IPS-15b (cell line): ENCODE measurements at regions not wholly inside any gene's neighbourhood (a gene's known extent, or its start where the extent isn't known, plus 50 kb on each side); places are given as distances from the start of the nearest gene placed in this dataset.

Experiments used
- H3K27me3 ChIP-seq: one replicate; pipeline ENCODE4 v1.6.1; 2013; ENCODE audit warnings: low read length; ENCODE audit not compliant: control insufficient read depth, insufficient read depth
- H3K36me3 ChIP-seq: one replicate; pipeline ENCODE4 v1.6.1; 2013; ENCODE audit warnings: low read length; ENCODE audit not compliant: control insufficient read depth, insufficient read depth
- H3K4me1 ChIP-seq: one replicate; pipeline ENCODE4 v1.6.1; 2013; ENCODE audit warnings: mild to moderate bottlenecking, low read length; ENCODE audit not compliant: control insufficient read depth, insufficient read depth
- H3K4me3 ChIP-seq: one replicate; pipeline ENCODE4 v1.5.1; 2013; ENCODE audit warnings: low read depth, low read length
- H3K9ac ChIP-seq: one replicate; pipeline ENCODE4 v1.6.1; 2013; ENCODE audit warnings: low read depth, mild to moderate bottlenecking, low read length
- H3K9me3 ChIP-seq: one replicate; pipeline ENCODE4 v1.6.1; 2013; ENCODE audit warnings: mild to moderate bottlenecking, low read length; ENCODE audit not compliant: control insufficient read depth, insufficient read depth

- H3K27me3 ChIP-seq: peaks cover 2% of the 10 kb centered on the region
- H3K9me3 ChIP-seq: no peaks in the 10 kb centered on the region
- H3K36me3 ChIP-seq: no peaks in the 10 kb centered on the region
- H3K9ac ChIP-seq: no peak overlapping the region
- H3K4me1 ChIP-seq: no peaks in the 10 kb centered on the region
- H3K4me3 ChIP-seq: no peak overlapping the region
Observed at GRCh38 chr18:10388373-10388772, 66.1 kb upstream of the APCDD1 start.

GRCh38 chr18:10391506-10391905, 62.9 kb upstream of the APCDD1 start:
- H3K9me3 ChIP-seq: no peaks in the 10 kb centered on the region
- no peaks in the 10 kb centered on the region for H3K4me1 ChIP-seq
- no peaks in the 10 kb centered on the region for H3K36me3 ChIP-seq
- H3K9ac ChIP-seq: no peak overlapping the region
- no peak overlapping the region for H3K4me3 ChIP-seq
- H3K27me3 ChIP-seq: peaks cover 2% of the 10 kb centered on the region

GRCh38 chr18:10397004-10397403, 57.4 kb upstream of the APCDD1 start:
- H3K9ac ChIP-seq: no peak overlapping the region
- no peaks in the 10 kb centered on the region for H3K4me1 ChIP-seq
- no peak overlapping the region for H3K4me3 ChIP-seq
- no peaks in the 10 kb centered on the region for H3K27me3 ChIP-seq
- H3K36me3 ChIP-seq: no peaks in the 10 kb centered on the region
- H3K9me3 ChIP-seq: no peaks in the 10 kb centered on the region

GRCh38 chr18:10398571-10398970, 55.9 kb upstream of the APCDD1 start:
- Histone ChIP-seq H3K9me3 (no peaks in the 10 kb centered on the region), H3K4me1 (no peaks in the 10 kb centered on the region), H3K27me3 (no peaks in the 10 kb centered on the region), H3K4me3 (no peak overlapping the region), H3K9ac (no peak overlapping the region), H3K36me3 (no peaks in the 10 kb centered on the region)

- no peaks in the 10 kb centered on the region for H3K4me1 ChIP-seq
Observed at GRCh38 chr18:10399465-10399864, 55.0 kb upstream of the APCDD1 start.

GRCh38 chr18:10400534-10401307, 53.7 kb upstream of the APCDD1 start:
- Histone ChIP-seq H3K36me3 (no peaks in the 10 kb centered on the region), H3K4me3 (no peak overlapping the region), H3K9me3 (no peaks in the 10 kb centered on the region), H3K27me3 (no peaks in the 10 kb centered on the region), H3K9ac (no peak overlapping the region), H3K4me1 (no peaks in the 10 kb centered on the region)

More at GRCh38 chr18:10399465-10399864, 55.0 kb upstream of the APCDD1 start:
- no peaks in the 10 kb centered on the region for H3K36me3 ChIP-seq
- H3K9me3 ChIP-seq: no peaks in the 10 kb centered on the region
- no peak overlapping the region for H3K9ac ChIP-seq
- no peak overlapping the region for H3K4me3 ChIP-seq
- H3K27me3 ChIP-seq: no peaks in the 10 kb centered on the region

GRCh38 chr18:10401521-10401920, 52.9 kb upstream of the APCDD1 start:
- Histone ChIP-seq H3K4me1 (no peaks in the 10 kb centered on the region), H3K27me3 (no peaks in the 10 kb centered on the region), H3K9ac (no peak overlapping the region)

GRCh38 chr18:10401930-10402329, 52.5 kb upstream of the APCDD1 start:
- H3K4me3 ChIP-seq: no peak overlapping the region
- no peaks in the 10 kb centered on the region for H3K9me3 ChIP-seq
- H3K36me3 ChIP-seq: no peaks in the 10 kb centered on the region
- H3K4me1 ChIP-seq: no peaks in the 10 kb centered on the region
- no peaks in the 10 kb centered on the region for H3K27me3 ChIP-seq
- H3K9ac ChIP-seq: no peak overlapping the region

More at GRCh38 chr18:10401521-10401920, 52.9 kb upstream of the APCDD1 start:
- H3K9me3 ChIP-seq: no peaks in the 10 kb centered on the region
- no peak overlapping the region for H3K4me3 ChIP-seq
- no peaks in the 10 kb centered on the region for H3K36me3 ChIP-seq

- Histone ChIP-seq H3K27me3 (no peaks in the 10 kb centered on the region), H3K4me1 (no peaks in the 10 kb centered on the region), H3K9me3 (no peaks in the 10 kb centered on the region), H3K9ac (no peak overlapping the region), H3K36me3 (no peaks in the 10 kb centered on the region), H3K4me3 (no peak overlapping the region)
Observed at GRCh38 chr18:10402871-10403559, 51.4 kb upstream of the APCDD1 start.

- Histone ChIP-seq H3K27me3 (no peaks in the 10 kb centered on the region), H3K4me3 (no peak overlapping the region), H3K36me3 (no peaks in the 10 kb centered on the region), H3K9ac (no peak overlapping the region), H3K4me1 (no peaks in the 10 kb centered on the region), H3K9me3 (no peaks in the 10 kb centered on the region)
Observed at GRCh38 chr18:10403708-10404107, 50.7 kb upstream of the APCDD1 start.

GRCh38 chr18:10404168-10404567, 50.3 kb upstream of the APCDD1 start:
- H3K4me1 ChIP-seq: no peaks in the 10 kb centered on the region
- no peaks in the 10 kb centered on the region for H3K27me3 ChIP-seq
- no peaks in the 10 kb centered on the region for H3K9me3 ChIP-seq
- no peaks in the 10 kb centered on the region for H3K36me3 ChIP-seq
- H3K4me3 ChIP-seq: no peak overlapping the region
- H3K9ac ChIP-seq: no peak overlapping the region
